HG03442 (cell line): ENCODE measurements at regions not wholly inside any gene's neighbourhood (a gene's known extent, or its start where the extent isn't known, plus 50 kb on each side); places are given as distances from the start of the nearest gene placed in this dataset.
"Not testable (repeated sequence)": the region's sequence is repeated elsewhere in the genome, so short reads cannot be mapped to it uniquely, and the experiment has no call there.

Experiments
- ATAC-seq: cut with Tn5 transposase; IDR thresholded peaks from one replicate; pipeline ENCODE4 v1.9.1; 2021; ENCODE audit warnings: mild to moderate bottlenecking, moderate library complexity; ENCODE audit not compliant: unreplicated experiment

DNA sequence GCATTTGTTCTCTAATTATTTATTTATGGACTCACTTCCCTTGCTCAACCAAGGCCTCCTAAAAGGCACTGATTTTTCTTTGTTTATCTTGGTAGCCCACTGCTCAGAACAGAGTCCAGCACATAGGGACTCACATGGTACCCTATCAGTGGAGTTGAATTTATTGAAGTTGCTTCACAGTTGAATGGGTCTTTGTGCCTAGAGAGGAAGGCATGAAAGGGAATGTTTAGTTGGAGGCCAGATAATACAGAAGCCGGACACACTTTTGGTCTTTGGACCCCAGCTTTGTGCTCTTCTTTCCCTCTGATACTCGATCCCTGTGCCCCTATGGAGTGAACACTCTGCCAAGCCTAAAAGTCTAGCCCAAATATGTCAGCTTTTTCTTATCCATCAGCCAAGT lies 429.0 kb downstream of the PRDM2 start:
- ATAC-seq, result no peak

DNA sequence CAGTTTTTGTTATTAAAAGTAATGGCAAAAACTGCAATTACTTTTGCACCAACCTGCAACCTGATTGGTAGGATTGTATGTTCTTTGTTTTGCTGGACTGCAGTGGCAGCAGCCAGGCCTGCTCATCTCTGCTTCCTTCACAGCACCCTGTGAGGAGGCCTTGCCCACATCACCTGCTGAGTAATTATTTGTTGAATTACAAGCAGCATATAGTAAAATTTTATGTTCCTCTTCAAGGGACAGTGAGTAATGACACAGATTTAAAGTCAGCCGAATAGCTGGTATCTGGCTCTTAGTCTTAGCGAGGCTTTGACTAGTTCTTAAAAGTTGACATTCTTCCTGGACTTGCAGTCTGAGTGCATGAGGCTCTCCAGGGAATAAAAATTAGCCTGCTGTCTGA lies 435.1 kb downstream of the PRDM2 start:
- ATAC-seq, result no peak

DNA sequence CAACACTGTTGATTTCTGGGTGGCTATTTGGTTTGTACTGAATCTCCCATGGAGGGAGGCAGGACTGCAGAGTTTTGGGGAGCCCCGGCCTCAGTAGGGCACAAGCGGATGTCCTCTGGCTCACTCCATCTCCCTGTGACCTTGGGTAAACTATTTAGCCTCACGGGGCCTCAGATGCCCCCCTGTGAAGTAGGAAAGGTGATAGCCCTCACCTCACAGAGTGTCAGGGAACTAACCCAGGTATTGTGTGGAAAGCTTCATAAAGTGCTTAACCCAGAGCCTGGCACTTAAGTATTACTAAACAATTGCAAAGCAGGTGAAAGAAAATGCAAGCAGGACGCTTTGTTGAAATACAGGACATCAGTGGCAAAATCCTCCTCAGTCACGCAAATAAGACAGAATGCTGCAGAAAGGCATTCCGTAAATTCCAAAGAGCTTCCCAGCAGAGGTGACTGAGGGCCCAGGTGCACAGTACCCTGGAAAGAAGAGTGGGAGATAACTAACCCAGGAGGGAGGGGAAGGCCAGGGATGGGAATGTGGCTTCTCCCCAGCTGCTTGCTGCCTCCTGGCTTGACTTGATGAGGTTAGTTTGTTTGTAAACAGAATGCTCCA lies 436.3 kb downstream of the PRDM2 start:
- ATAC-seq, result no peak

DNA sequence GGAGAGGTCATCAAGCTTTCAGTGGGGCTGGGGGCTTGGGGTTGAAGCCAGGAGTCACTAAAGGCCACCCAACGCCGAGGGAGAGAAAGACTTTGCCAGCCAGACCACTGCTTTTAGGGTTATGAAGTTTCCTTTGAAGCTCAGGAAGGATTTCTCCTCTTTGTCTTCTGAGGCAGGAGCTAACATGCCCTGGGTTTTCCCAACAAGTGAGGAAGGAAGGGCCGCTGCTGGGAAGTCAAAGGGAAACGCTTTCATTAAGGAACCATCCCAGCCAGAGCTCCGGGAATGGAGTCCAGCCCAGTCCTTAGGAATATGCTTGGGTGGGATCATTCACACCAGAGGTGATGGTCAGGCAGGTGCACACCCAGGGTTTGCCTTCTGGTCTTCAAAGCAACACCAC lies 436.9 kb downstream of the PRDM2 start:
- no peak for ATAC-seq

DNA sequence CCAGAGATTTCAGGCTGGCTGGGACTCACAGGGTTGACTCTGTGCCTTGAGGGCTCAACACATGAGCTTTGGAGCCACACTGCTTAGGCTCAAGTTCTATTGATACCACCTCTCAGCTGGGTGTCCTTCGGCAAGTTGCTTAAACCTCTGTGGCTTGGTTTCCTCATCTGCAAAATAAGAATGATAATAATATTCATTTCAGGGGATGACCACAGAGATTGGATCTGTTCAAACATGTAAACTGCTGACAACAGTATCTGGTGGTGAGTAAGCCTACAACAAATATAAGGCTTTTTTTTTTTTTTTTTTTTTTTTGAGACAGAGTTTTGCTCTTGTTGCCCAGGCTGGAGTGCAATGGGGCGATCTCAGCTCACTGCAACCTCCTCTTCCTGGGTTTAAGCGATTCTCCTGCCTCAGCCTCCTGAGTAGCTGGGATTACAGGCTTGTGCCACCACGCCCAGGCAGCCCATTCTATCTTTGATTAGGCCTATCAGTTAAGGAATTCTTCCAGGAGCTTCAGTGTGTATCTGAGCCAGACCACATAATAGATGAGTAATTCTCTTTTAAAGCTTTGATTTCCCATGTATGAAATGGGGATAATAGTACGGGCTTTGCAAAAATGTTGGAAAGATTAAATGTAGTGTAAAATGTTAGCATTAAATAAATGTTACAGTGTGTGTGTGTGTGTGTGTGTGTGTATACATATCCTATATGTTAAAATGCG lies 437.6 kb downstream of the PRDM2 start:
- ATAC-seq, result no peak

DNA sequence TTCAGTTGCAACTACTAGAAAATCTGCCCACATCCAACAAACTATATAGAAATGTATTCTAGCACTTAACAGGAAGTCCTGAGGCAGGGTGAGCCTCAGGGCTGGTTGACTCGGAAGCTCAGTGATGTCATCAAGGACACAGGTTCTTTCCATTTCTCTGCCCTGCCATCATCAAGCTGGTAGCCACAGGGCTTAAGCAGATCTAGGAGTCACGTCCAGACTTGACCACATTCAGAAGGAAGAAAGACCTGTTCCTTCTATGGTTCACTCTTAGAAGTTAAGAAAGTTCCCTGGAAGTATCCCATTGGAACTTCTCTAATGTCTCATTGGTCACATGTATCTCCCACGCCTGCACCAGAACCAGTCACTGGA lies 438.1 kb downstream of the PRDM2 start:
- no peak for ATAC-seq

DNA sequence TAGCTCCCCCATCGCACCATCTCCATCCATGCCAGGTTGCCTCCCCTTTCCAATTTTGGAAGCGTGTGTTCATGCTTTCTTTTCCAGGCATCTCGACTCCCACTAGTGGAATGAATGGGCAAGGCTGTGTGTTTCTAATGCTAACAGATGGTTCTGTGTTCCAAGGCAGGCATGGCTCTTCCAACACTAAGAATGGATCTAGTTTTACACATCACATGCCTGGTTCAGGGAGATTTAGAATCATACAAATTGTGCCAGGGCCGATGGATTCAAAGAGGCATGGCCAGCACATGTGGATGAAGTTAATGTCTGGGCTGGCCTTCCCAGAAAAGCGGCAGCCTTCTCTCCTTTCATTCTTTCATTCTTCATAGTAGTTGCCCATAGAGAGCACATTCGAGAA lies 438.7 kb downstream of the PRDM2 start:
- ATAC-seq, result no peak

DNA sequence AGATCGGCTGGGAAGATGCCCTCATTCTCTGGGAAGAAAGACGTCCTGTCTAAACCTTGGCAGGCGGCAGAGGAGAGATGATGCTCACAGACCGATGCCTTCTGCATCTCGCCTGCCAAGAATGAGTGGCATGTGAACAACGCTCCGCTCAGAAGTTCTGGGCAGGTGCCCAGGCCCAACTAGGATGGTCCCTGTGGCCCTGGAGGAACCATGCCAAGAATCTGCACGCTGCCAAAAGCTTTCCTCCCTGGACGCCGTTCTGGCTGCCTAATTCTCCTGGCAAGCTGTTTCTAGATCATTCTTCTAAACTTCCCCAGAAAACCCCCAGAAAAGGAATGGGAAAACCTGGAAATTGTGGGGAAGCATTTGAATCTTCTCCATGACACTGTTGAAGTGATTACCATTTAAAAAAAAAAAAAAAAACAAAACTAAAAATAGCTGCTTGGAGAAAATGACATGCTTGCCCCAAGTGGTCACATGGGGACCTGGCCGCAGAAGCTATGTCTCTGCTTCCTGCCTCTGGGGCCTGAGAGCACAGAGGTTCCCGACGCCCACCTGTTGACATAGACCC lies 440.9 kb downstream of the PRDM2 start:
- no peak for ATAC-seq

DNA sequence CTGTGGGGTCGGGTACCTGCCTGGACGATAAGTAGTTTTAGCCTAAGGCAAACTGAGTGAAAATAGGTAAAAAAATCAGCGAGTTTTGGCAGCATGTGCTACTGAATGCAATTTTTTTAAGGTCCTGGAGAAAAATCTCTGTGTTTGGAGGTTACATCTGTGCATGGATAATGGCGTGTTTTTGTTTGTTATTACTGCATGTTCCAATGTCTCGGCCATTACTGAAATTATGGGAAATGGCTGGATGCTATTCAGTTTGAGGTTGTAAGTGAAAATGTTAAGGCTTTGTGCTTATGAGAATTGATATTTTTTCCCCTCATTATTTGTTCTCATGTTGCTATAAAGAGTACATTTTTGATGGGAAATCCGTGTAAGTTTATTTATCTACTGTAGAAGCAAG lies 441.7 kb downstream of the PRDM2 start:
- ATAC-seq, result no peak

DNA sequence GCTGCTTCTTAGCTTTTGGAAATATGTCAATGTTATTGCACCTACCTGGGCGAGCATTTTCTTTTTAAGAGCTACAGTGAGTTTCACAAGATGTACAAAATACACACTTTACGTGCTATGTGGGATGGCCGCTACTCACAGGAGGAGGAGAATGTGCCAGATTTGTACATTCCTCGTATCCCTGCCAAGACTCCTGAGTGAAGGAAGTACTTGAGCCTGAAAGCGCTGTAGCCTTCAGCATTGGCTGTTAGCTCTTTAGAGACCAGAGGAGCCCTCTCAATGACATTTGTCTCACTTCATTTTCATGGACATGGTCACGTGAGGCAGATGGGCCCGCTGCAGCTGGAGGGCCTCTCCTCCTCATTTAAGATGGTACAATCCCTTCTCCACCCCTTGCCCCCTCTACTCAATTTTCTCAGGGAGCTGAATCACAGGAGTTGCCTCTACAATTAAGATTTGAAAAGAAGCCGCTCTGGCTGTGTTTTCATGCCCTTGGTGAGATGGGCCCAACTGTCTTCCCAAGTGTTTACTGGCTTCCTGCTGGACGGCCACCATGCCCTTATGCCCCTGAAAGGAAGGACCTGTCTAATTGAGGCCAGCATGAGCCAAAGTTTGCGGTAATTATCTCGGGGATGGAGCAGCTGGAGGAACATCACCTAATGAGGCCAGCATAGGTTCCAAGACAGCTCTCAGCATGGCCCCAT lies 442.6 kb downstream of the PRDM2 start:
- no peak for ATAC-seq

DNA sequence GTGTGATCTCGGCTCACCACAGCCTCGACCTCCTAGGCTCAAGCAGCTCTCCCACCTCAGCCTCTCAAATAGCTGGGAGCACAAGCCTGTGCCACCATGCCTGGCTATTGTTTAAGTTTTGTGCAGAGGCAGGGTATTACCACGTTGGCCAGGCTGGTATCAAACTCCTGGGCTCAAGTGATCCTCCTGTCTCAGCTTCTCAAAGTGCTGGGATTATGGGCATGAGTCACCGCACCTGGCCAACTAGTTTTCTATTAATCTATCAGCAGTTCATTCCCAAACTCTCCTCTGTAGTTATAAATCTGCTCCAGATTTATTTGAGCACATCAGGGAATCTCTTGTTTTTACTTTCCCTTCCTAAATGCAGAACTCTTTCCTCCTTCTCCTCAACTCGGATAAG lies 443.8 kb downstream of the PRDM2 start:
- ATAC-seq, result no peak

DNA sequence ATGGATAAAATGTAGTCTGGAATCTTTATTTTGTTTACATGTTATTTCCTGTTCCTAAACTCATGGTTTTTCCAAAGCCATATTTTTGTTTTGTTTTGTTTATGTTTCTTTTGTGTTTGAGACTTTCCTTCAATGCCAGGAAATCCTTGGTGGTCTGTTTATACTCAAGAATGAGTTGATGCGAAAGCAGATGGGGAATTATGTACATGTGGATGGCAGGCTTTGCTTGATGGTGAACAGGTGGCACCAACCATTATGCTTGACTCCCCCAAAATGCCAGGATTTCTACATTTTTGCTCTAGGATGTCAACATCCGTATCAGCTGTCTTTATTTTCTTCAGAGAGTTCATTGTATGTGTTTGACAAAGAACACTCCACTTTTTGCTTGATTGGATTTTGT lies 448.5 kb downstream of the PRDM2 start:
- no peak for ATAC-seq

DNA sequence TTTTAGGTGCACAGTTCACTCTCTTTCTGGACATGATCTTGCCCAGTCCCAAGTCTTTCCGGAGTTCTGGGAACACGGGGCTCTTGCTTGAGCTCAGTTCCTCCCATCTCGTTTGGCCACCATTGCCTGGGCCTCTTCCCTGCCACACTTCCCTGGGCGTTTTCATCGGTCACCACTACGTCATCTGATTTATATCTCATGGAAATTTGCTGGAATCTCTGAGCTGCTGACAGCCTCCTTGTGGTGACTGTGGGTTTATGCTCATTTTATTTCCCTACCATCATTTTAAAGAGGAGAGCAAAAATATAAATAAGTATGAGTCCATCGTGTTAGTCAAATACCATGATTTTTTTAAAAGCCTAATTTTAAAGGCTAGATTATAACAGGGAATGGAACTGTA lies 449.1 kb upstream of the KAZN start:
- no peak for ATAC-seq

DNA sequence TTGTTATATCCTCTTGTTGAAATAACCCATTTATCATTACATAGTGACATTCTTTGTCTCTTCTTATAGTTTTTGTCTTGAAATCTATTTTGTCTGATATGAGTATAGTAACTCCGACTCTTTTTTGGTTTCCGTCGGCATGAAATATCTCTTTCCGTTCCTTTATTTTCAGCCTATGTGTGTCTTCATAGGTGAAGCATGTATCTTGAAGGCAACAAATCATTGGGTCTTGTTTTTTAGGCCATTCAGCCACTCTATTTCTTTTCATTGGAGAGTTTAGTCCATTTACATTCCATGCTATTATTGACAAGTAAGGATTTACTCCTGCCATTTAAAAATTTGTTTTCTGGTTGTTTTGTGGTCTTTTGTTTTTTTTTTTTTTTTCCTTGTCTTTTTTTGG lies 441.9 kb upstream of the KAZN start:
- no peak for ATAC-seq

DNA sequence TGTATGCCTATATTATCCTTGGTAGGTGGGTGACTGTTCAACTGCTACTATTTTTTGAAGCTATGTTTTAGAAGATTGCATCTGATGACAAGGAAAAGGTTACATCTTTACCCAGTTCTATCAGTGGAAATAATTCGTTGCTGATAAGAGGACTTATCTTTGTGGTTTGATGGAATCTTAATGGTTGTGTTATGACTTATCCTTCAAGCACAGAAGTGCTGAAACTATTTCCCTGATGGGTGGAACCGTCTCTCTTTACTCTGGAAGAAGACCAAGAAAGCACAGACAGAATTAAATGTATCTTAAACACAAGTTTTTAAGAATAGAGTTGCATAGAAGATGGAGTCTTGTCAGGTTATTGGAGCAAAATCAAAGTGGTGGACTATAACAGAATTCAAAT lies 437.7 kb upstream of the KAZN start:
- no peak for ATAC-seq

DNA sequence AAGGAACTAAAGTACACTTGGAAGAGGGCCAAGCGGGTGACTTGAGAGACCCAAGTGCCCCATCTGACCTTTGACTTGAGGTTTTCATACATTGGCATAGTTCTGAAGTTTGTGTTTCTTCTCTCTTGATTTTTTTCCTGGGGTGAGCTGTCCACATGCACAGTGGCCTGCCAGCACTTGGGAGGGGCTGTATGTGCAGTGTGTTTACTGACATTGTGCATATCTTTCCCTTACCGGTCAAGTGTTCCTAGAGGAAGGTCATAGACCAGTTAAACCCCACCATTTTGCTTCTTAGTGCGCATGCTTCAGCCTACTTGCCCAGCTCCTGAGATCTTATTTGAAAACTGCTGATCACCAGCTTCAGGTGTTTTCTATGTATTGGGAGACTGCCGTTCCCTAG lies 435.2 kb upstream of the KAZN start:
- no peak for ATAC-seq

DNA sequence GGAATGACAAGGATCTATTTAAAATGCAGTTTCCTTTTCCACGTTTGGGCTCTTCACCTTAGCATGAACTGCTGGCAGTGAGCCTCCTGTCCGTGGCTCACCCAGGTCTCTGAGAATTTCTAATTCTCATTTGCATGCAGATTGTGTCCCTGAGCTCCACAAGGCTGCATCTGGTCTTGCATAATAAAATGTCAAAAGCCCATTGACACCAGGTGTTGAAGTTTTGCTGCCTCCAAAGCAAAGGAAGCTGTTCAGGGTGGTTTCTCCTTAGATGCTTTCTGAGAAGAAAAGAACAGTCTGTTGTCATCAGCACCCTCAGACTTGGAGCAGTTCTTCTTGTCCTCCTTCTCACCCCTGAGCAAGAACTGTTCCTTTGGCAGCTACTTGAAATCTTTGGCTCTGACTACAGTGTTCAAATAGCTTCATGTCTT lies 433.1 kb upstream of the KAZN start:
- ATAC-seq, result no peak

DNA sequence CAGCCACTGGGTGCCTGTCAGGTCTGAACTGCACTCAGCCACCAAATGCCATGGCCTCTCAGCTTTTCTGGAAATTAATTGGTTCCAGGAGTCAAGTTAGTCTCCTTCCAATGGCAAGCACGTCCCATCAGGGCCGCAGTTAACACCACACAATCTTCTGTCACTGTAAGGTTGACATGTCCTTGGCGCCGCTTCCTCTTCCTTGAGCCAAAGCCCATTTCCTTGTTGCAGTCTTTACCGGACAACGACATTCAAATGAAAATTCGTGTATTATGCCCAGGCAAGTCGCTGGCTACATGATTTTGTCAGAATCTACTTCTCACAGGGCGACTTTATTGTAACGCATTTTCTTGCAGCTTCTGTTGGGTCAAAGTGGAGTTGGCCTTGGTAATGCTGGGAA lies 430.6 kb upstream of the KAZN start:
- no peak for ATAC-seq

DNA sequence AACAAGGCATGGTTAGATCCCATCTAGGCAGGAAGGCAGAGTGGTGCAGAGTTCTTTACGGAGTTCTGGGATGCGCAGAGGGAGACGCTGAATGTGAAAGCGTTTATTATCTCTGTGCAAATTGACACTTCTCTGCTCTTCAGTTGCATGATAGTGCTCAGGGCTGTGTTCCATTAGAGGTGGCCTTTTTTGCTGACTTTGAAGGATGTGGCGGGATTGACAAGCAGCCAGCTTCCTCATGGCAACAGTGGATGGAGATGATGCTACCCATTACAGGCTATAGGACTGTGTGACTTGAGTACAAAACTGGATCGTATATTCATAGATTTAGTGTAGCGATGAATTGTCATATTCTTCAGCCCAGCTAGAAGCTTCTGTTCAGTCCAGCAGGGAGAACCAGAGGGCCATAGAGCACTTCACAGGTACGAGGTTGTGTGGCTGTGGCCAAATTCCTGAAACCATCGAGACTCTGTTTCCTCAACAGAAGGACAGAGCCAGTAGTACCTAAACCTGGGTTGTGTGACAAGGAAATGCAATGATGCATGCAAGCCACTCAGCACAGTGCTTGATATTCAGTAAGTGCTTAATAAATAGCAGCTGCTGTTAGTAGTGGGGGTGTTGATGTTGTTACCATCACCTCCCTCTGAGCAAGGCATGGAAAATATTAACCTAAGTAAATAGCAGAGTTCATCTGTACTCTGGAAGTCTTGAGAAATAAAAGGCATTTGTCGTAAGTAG lies 430.0 kb upstream of the KAZN start:
- ATAC-seq, result no peak

DNA sequence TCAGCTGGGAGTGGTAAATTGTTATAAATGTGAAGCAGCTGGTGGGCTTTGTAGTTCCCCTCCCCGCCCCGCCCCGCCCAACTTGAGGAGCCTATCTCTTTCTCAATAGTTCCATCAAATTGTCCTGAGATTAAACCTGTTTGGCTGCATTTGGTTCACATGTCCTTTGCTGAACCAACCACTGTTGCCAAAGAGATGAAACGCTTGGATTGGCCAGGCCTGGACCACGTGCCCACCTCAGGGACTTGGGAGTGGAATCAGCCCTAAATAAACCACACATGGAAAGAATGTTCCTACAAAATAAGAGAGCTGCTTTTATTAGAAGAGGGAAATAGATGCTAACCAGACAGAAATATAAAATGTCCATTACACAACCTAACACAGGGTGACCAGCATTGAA lies 424.9 kb upstream of the KAZN start:
- no peak for ATAC-seq

DNA sequence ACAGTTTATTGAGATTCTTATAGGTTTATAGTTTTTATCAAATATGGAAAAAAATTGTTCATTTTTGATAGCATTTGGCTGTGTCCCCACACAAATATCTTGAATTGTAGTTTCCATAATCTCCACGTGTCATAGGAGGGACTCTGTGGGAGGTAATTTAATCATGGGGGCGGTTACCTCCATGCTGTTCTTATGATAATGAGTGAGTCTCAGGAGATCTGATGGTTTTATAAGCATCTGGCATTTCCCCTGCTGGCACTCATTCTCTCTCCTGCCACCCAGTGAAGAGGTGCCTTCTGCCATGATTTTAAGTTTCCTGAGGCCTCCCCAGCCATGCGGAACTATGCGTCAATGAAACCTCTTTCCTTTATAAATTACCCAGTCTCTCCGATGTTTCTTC lies 420.6 kb upstream of the KAZN start:
- not testable (repeated sequence) for ATAC-seq
